ENCODE measurements at regions not wholly inside any gene's neighbourhood (a gene's known extent, or its start where the extent isn't known, plus 50 kb on each side); places are given as distances from the start of the nearest gene placed in this dataset.
"Not testable (repeated sequence)": the region's sequence is repeated elsewhere in the genome, so short reads cannot be mapped to it uniquely, and the experiment has no call there.

DNA sequence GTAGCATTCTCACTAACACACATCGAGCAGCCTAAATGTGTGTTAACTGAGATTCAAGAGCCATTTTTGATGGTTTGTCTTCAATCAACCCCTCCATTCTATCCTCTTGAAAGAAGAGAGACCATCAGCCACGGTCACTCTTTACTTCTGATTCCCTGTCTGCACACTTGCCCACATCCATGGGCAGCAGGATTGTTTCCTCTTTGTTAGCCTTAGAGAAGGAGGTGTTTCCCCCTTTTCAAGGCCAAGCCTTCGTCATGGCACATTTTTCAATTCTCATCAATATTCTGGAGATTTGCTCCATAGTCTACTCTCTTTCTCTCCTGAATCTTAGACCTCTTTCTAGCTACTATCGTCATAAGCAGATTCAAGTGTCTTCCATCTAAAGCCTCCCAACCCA is 522.4 kb upstream of the NAALADL2 start:
- no peak for DNase-seq (ENCODE audit: low read depth in 2 of 2)

GRCh38 chr3:174337227-174337626 is 521.9 kb upstream of the NAALADL2 start:
- DNase-seq (ENCODE audit: low read depth in 2 of 2) = no peak

GRCh38 chr3:174340624-174341587 is 518.2 kb upstream of the NAALADL2 start:
- DNase-seq (ENCODE audit: low read depth in 2 of 2) = no peak

- DNase-seq (ENCODE audit: low read depth in 2 of 2) = no peak
Measured at GRCh38 chr3:174342171-174342570, 517.0 kb upstream of the NAALADL2 start.

GRCh38 chr3:174342941-174343501 is 516.1 kb upstream of the NAALADL2 start:
- no peak for DNase-seq (ENCODE audit: low read depth in 2 of 2)

DNA sequence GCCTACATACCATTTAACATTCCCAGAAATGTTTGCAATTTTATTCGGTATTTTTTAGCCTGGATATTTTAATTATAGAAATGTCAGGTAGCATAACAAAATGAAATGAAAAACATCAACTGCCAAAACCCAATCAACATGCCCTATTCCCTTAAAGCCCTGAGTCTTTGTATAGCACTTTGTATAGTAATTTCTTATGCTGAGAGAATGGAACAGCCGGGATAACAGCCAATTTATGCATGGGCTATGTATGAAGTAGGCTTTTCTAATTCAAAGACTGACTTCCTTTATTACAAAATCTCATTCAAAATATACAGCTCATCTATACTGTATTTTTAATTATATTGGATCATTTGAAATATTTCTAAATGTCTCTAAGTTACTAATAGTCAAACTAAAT is 513.0 kb upstream of the NAALADL2 start:
- no peak for DNase-seq (ENCODE audit: low read depth in 2 of 2)

DNA sequence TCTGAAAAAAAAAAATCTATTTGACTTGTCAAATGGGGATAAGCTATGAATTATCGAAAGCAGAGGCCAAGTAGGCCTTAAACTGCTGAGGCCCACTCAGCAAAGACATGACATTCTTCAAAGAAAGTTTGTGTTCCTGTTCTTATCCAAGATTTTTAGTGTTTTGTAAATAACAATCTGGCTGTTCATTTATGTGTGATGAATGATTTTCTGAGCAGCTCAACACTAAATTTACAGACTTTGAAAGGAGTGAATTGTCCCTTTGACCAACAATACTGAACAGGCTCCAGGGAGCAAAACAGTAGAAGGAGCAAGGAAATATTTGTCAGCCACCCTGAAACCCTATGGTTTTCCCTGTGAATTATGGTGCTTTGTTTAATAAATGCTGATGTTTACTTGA is 512.6 kb upstream of the NAALADL2 start:
- DNase-seq (ENCODE audit: low read depth in 2 of 2) = no peak

GRCh38 chr3:174347474-174348138 is 511.5 kb upstream of the NAALADL2 start:
- DNase-seq (ENCODE audit: low read depth in 2 of 2) = no peak

DNA sequence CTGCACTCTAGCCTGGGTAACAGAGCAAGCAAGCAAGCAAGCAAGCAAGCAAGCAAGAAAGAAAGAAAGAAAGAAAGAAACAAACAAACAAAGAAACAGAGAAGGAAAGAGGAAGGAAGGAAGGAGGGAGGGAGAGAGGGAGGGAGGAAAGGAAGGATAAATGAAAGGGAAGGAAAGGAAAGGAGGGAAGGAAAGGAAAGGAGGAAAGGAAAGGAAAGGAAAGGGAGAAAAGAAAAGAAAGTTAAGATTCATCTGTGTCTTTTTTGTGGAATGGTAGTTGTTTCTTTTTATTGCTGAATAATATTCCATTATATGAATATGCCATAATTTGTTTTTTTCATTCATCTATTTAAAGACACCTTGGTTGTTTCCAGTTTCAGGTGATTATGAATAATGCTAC is 506.9 kb upstream of the NAALADL2 start:
- DNase-seq (ENCODE audit: low read depth in 2 of 2) = no peak

GRCh38 chr3:174355505-174355904 is 503.6 kb upstream of the NAALADL2 start:
- no peak for DNase-seq (ENCODE audit: low read depth in 2 of 2)

GRCh38 chr3:174356596-174356995 is 502.5 kb upstream of the NAALADL2 start:
- no peak for DNase-seq (ENCODE audit: low read depth in 2 of 2)

DNA sequence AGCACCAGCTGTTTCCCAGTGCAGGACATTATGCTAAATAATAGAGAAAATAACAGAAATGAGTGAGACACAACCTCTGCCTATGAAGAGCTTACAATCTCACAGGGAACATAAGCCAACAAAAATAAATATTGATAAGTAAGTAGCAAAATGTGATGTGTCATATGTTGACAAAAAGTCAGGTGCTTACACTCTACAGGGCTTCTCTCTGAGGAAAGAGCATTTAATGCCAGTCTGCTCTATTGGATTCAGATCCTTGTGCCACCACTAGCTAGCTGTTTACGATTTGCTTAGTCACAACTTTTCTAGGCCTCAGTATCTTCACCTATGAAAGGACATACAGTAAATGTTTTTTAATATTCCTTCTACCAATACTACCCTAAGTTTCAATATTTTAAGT is 500.9 kb upstream of the NAALADL2 start:
- DNase-seq (ENCODE audit: low read depth in 2 of 2) = no peak

- no peak for DNase-seq (ENCODE audit: low read depth in 2 of 2)
Measured at GRCh38 chr3:174362556-174362955, 496.6 kb upstream of the NAALADL2 start.

DNA sequence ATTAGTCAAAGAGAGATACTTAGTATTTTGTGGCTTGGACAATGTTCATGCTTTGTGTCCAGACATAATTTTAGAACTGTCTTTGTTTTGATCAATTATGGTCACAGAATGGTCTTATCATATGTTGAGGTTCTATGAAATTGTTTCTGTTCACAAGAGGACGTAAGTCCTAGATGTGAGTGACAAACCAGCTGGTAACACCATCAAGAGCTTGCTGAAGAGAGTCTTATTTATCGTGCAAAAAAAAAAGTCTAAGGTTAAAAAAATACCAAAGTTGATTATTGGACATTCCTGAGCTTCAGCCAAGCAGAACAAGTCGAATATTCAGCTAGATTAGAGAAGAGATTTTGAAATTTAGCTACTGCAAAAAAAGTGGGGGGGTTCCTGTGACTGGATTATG is 495.9 kb upstream of the NAALADL2 start:
- no peak for DNase-seq (ENCODE audit: low read depth in 2 of 2)

- no peak for DNase-seq (ENCODE audit: low read depth in 2 of 2)
Measured at GRCh38 chr3:174365796-174366195, 493.3 kb upstream of the NAALADL2 start.

DNA sequence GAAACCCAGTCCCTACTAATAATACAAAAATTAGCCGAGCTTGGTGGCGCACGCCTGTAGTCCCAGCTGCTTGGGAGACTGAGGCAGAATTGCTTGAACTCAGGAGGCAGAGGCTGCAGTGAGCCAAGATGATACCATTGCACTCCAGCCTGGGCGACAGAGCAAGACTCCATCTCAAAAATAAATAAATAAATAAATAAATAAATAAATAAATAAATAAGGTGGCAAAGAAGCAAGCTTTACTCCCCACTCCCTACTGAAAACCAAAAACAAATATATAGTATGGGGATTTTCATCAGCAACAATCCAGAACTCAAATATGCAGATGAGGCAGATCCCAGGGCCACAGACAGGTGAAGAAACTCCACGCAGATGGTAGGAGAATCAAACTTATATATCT is 492.2 kb upstream of the NAALADL2 start:
- not testable (repeated sequence) for DNase-seq (ENCODE audit: low read depth in 2 of 2)

DNA sequence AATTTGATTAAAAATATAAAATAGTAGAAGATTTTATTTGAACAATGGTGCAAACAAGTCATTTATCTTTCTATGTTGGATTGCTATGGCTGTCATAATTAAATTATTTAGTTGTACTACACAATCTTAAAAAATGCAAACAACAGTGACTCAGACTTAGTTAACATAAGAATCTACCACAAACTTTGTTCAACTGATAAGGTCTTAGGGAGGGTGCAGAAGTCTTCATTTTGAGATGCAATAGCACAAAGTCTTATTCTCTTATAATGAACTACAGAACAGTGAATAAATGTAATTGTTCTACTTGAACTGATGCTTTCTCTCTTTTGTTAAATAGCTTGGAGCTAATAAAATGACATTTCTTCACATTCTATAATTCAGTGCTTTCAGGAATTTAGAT is 482.8 kb upstream of the NAALADL2 start:
- DNase-seq (ENCODE audit: low read depth in 2 of 2) = no peak

DNA sequence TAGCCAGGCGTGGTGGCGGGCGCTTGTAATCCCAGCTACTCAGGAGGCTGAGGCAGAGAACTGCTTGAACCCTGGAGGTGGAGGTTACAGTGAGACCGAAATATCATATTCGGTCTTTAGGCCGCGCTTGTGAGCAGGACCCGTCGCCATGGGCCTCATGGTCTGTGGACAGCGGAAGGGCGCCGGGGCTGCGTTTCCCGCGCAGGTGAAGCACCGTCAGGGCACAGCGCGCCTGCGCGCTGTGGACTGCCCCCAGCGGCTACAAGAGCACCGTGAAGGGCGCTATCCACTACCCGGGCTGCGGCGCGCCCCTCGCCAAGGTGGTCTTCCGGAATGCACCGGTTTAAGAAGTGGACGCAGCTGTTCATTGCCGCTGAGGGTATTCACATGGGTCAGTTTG is 482.0 kb upstream of the NAALADL2 start:
- DNase-seq (ENCODE audit: low read depth in 2 of 2) = no peak

- no peak for DNase-seq (ENCODE audit: low read depth in 2 of 2)
Measured at GRCh38 chr3:174377684-174378083, 481.4 kb upstream of the NAALADL2 start.

GRCh38 chr3:174382878-174383277 is 476.3 kb upstream of the NAALADL2 start:
- no peak for DNase-seq (ENCODE audit: low read depth in 2 of 2)

DNA sequence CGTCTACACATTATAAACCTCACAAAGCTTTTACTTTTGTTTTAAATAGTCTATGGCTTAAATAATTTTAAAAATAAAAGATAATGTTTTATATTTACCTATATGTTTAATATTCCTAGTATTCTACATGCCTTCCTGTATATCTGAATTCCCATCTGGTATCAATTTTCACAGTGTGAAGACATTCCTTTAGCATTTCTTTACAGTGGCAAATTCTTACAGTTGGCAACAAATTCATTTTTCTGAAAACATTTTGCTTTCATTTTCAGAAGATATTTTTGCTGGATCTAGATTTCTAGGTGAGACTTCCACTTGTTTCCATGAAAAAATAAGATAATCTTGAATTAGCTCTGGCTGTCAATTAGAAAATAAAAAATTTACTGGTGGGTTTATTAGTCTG is 471.4 kb upstream of the NAALADL2 start:
- DNase-seq (ENCODE audit: low read depth in 2 of 2) = no peak

- no peak for DNase-seq (ENCODE audit: low read depth in 2 of 2)
Measured at GRCh38 chr3:174397848-174398247, 461.3 kb upstream of the NAALADL2 start.

DNA sequence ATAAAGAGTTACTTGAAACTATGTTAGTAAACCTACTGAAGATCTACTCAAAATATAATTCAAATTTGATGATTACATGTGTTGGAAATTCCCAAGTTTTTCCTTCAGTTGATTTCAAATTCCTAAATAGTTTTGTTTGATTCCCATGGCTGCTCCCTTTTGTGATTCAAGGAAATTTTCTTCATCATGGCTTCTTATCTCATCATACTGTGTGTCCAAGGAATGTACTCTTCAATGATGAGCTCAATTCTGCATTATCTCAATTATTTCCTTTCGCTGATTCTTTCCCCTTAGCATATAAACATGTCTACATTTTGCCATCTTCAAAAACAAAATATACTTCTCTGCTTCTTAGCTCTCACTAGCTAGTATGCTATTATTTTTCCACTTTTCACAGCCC is 460.4 kb upstream of the NAALADL2 start:
- DNase-seq (ENCODE audit: low read depth in 2 of 2) = no peak
